ENCODE measurements at regions not wholly inside any gene's neighbourhood (a gene's known extent, or its start where the extent isn't known, plus 50 kb on each side); places are given as distances from the start of the nearest gene placed in this dataset.

- FAIRE-seq (no peak), DNase-seq (ENCODE audit: insufficient read length) (no peak)
- no peak for TF ChIP-seq POLR2A (IDR thresholded peaks at IDR 0.05; ENCODE audit: low read depth, low read length)
- TF ChIP-seq POLR2AphosphoS5 (IDR thresholded peaks at IDR 0.05; ENCODE audit: low read depth, low read length) = no peak
- no peak for TF ChIP-seq TAF1 (IDR thresholded peaks at IDR 0.05; ENCODE audit: borderline replicate concordance, low read depth, low read length)
These were observed 937.6 kb upstream of the KCND2 start for GRCh38 chr7:119335405-119335804.

DNA sequence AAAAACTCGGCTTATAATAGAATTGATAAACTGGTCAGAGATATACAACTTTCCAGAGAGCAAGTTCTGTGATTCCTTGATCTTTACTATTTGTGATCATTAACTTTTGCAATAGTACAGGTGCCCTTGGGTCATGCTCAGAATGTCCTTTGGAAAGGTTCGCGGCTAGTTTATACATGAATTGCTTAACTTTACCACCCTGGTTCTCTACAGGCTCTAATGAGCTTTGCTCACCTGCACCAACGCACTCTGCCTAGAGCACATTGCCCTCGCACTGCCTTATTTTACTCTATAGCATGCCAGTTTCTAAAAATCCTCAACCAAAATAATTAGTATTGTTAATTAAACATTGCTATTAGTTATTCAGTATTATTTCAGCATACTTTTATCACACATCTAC is 931.2 kb upstream of the KCND2 start:
- FAIRE-seq = no peak
- no peak for TF ChIP-seq POLR2AphosphoS5 (IDR thresholded peaks at IDR 0.05; ENCODE audit: low read depth, low read length)
- TF ChIP-seq TAF1 (IDR thresholded peaks at IDR 0.05; ENCODE audit: borderline replicate concordance, low read depth, low read length) = no peak
- no peak for TF ChIP-seq POLR2A (IDR thresholded peaks at IDR 0.05; ENCODE audit: low read depth, low read length)
- no peak for DNase-seq (ENCODE audit: insufficient read length)

DNA sequence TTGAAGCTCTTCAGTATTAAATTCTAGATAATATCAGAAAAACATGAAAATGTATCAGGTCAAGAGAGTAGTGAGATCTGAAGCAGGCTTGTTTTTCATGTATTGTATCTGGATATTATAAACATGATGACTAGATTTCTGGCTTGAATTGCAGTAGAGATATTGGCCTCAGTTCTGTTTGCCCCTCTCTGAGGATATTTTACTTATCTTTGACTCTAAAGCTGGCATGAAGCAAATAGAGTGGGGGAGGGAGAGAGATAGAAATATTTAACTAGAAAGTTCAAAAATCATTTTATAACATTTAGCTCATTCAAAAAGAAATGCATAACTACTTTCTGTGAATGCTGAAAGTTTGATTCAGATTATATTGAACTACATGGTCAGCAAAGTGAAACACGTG is 929.7 kb upstream of the KCND2 start:
- DNase-seq (ENCODE audit: insufficient read length) (no peak), FAIRE-seq (no peak)

DNA sequence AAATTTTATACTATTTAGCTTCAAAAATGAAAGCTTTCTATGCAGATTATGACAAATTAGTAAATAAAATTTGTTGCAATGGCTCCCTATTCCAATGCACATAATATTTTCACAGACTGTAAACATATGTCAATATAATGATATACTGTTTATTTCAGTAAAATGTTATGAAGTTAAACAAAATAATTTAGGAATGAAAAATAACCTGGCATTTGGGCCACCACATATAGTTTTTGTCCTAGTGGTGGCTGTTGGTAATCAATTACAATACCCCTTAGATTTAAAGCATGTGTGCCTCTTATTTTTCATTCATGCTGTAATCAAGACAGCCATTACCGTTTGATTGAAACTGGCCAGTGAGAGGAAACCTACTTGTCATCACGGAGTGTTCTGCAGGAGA is 928.5 kb upstream of the KCND2 start:
- TF ChIP-seq POLR2AphosphoS5 (IDR thresholded peaks at IDR 0.05; ENCODE audit: low read depth, low read length) = no peak
- no peak for TF ChIP-seq POLR2A (IDR thresholded peaks at IDR 0.05; ENCODE audit: low read depth, low read length)
- no peak for TF ChIP-seq TAF1 (IDR thresholded peaks at IDR 0.05; ENCODE audit: borderline replicate concordance, low read depth, low read length)
- FAIRE-seq (no peak), DNase-seq (ENCODE audit: insufficient read length) (no peak)

More for the DNA sequence above, 929.7 kb upstream of the KCND2 start:
- no peak for TF ChIP-seq TAF1 (IDR thresholded peaks at IDR 0.05; ENCODE audit: borderline replicate concordance, low read depth, low read length)
- no peak for TF ChIP-seq POLR2AphosphoS5 (IDR thresholded peaks at IDR 0.05; ENCODE audit: low read depth, low read length)
- no peak for TF ChIP-seq POLR2A (IDR thresholded peaks at IDR 0.05; ENCODE audit: low read depth, low read length)

DNA sequence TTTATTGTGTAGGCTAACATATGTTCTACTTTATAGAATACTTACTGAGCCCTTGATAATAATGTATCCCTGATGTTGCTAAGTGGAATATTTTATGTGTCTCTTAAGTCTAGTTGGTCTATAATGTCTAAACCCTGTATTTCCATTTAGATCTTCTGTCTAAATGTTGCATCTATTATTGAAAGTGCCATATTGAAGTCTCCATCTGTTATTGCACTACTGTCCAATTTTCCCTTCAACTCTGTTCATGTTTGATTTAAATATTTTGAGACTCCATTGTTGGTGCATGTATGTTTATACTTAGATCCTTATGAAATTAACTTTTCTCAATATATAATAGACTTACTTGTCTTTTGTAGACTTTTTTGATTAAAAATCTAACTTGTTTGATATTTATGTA is 924.5 kb upstream of the KCND2 start:
- DNase-seq (ENCODE audit: insufficient read length) (no peak), FAIRE-seq (no peak)
- TF ChIP-seq POLR2AphosphoS5 (IDR thresholded peaks at IDR 0.05; ENCODE audit: low read depth, low read length) = no peak
- no peak for TF ChIP-seq POLR2A (IDR thresholded peaks at IDR 0.05; ENCODE audit: low read depth, low read length)
- TF ChIP-seq TAF1 (IDR thresholded peaks at IDR 0.05; ENCODE audit: borderline replicate concordance, low read depth, low read length) = no peak

DNA sequence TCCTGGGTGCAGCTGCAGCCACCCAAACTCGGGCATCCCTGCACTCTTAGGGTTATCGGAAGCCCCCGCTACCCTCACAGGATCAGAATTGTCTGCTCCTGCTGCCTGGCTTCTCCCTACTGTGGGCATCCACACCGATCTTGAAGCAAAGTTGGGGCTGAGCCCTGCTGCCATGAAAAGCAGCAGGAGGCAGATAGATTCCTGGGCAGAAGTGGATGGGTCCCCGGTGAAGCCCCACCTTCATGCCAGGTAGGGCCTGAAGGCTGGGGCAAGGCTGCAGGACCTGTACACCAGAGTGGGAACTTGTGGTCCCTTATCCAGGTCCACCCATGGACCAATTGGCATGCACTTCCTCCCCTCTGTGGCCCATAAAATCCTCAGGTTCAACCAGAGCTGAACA is 922.6 kb upstream of the KCND2 start:
- TF ChIP-seq POLR2AphosphoS5 (IDR thresholded peaks at IDR 0.05; ENCODE audit: low read depth, low read length) (no peak), POLR2A (IDR thresholded peaks at IDR 0.05; ENCODE audit: low read depth, low read length) (no peak), TAF1 (IDR thresholded peaks at IDR 0.05; ENCODE audit: borderline replicate concordance, low read depth, low read length) (no peak)
- FAIRE-seq = no peak
- no peak for DNase-seq (ENCODE audit: insufficient read length)

- TF ChIP-seq POLR2AphosphoS5 (IDR thresholded peaks at IDR 0.05; ENCODE audit: low read depth, low read length) = no peak
- no peak for FAIRE-seq
- no peak for DNase-seq (ENCODE audit: insufficient read length)
These were observed 921.7 kb upstream of the KCND2 start for GRCh38 chr7:119351320-119351719.

- FAIRE-seq = no peak
- TF ChIP-seq POLR2A (IDR thresholded peaks at IDR 0.05; ENCODE audit: low read depth, low read length) (no peak), POLR2AphosphoS5 (IDR thresholded peaks at IDR 0.05; ENCODE audit: low read depth, low read length) (no peak), TAF1 (IDR thresholded peaks at IDR 0.05; ENCODE audit: borderline replicate concordance, low read depth, low read length) (no peak)
- DNase-seq (ENCODE audit: insufficient read length) = no peak
These were observed 898.5 kb upstream of the KCND2 start for GRCh38 chr7:119374436-119374835.

DNA sequence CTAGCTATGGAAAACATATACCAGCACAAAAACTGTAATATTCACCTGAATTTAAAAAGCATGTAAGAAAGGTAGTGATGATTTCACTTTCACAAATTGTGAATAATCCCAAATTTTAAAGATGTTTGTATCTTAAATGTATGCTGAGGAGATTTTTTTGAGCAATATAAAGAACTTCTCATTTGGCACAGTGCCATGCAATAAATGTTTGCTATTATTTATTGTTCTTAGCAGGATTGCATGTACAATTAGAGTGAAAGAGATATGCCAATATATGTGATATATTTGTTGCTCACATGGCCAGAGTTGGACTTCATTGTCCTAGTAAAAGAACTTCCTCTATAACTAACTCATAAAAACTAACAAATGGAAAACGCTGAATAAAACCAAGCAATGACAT is 895.1 kb upstream of the KCND2 start:
- FAIRE-seq (no peak), DNase-seq (ENCODE audit: insufficient read length) (no peak)
- TF ChIP-seq TAF1 (IDR thresholded peaks at IDR 0.05; ENCODE audit: borderline replicate concordance, low read depth, low read length) = no peak
- no peak for TF ChIP-seq POLR2A (IDR thresholded peaks at IDR 0.05; ENCODE audit: low read depth, low read length)
- TF ChIP-seq POLR2AphosphoS5 (IDR thresholded peaks at IDR 0.05; ENCODE audit: low read depth, low read length) = no peak

- no peak for TF ChIP-seq POLR2A (IDR thresholded peaks at IDR 0.05; ENCODE audit: low read depth, low read length)
- TF ChIP-seq POLR2AphosphoS5 (IDR thresholded peaks at IDR 0.05; ENCODE audit: low read depth, low read length) = no peak
- TF ChIP-seq TAF1 (IDR thresholded peaks at IDR 0.05; ENCODE audit: borderline replicate concordance, low read depth, low read length) = no peak
- FAIRE-seq (no peak), DNase-seq (ENCODE audit: insufficient read length) (no peak)
These were observed 890.2 kb upstream of the KCND2 start for GRCh38 chr7:119382726-119383125.

DNA sequence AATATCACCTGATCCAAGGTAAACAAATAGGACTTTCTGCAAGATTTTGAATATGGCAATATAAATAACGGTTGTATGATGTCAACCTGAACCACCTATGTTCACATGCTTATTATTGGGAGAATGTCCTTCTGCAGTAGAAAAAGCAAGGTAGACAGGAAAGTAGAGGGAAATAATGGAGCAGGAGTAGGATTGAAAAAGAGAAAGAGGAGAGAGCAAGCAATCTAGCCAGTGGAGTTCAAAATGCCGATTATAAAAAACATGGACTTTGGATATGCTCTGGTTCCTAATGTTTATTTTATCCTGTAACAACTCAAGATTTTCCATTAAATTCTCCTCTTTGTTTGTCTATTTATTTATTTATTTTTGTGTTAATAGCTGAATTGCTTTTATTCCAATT is 878.0 kb upstream of the KCND2 start:
- DNase-seq (ENCODE audit: insufficient read length) (no peak), FAIRE-seq (no peak)
- TF ChIP-seq POLR2A (IDR thresholded peaks at IDR 0.05; ENCODE audit: low read depth, low read length) (no peak), TAF1 (IDR thresholded peaks at IDR 0.05; ENCODE audit: borderline replicate concordance, low read depth, low read length) (no peak), POLR2AphosphoS5 (IDR thresholded peaks at IDR 0.05; ENCODE audit: low read depth, low read length) (no peak)

DNA sequence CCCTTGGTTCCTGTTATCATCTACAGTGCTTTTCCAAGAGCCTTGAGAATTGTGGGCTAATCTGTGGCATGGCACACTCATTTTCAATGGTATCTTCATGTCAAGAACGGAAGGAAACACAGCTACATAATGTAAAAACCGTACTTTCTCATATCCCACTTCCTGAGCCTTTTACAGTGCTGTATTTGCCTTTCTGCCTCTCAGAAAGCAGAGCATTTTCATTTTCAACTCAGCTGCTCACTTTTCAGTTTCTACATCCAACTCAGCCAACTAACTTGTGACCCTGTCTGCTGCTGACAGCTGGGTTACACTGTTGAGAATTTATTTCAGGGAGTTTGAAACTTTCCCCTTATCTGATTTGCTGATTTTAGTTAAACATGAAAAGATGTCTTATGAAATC is 875.8 kb upstream of the KCND2 start:
- TF ChIP-seq POLR2AphosphoS5 (IDR thresholded peaks at IDR 0.05; ENCODE audit: low read depth, low read length) = no peak
- no peak for TF ChIP-seq POLR2A (IDR thresholded peaks at IDR 0.05; ENCODE audit: low read depth, low read length)
- no peak for TF ChIP-seq TAF1 (IDR thresholded peaks at IDR 0.05; ENCODE audit: borderline replicate concordance, low read depth, low read length)
- peak; percentile 75 for FAIRE-seq
- no peak for DNase-seq (ENCODE audit: insufficient read length)

DNA sequence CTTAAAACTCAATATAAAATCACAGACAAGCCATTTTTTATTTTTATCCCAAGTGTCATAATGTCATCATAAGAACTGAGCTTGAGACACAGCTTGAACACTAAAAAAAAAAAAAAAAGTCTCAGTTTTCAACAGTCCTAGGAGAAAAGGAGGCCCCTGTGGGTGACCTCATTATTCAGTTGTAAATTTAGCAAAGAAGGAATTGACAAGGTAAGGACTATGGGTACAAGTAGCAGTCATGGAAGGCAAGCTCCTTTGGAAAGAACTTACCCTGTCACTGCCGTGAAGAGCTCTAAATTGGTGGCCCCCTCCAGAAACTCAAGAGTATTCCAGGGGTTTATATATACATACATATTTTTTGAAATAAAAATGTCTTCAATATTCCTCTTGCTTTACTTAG is 864.4 kb upstream of the KCND2 start:
- DNase-seq (ENCODE audit: insufficient read length) = no peak
- no peak for FAIRE-seq
- TF ChIP-seq POLR2A (IDR thresholded peaks at IDR 0.05; ENCODE audit: low read depth, low read length) (no peak), POLR2AphosphoS5 (IDR thresholded peaks at IDR 0.05; ENCODE audit: low read depth, low read length) (no peak), TAF1 (IDR thresholded peaks at IDR 0.05; ENCODE audit: borderline replicate concordance, low read depth, low read length) (no peak)

All from GM12892 (cell line).